H1 (cell line): ENCODE measurements at regions not wholly inside any gene's neighbourhood (a gene's known extent, or its start where the extent isn't known, plus 50 kb on each side); places are given as distances from the start of the nearest gene placed in this dataset.

ENCODE experiments used
- CTCF ChIA-PET: fragments of 300-600 bp; sonication (Branson Sonifier 250); formaldehyde crosslinking; loops from one replicate; lab custom pipeline; 2021; ENCODE audit not compliant: partially characterized antibody; lab: Charles Lee
- POLR2A ChIA-PET: fragments of 300-600 bp; sonication (Branson Sonifier 250); formaldehyde crosslinking; loops from one replicate; lab custom pipeline; 2021; ENCODE audit warnings: inconsistent platforms; ENCODE audit not compliant: partially characterized antibody; lab: Charles Lee
- DNase-seq, 2 experiments: peaks; one replicate each; pipeline versions ENCODE4 v3.0.0 to v3.0.0-alpha.2; 2010 to 2022; ENCODE audit warnings: low spot score in 2 of 2, low read depth in 1 of 2, mixed read lengths in 1 of 2
- FAIRE-seq: peaks from 2 replicates; lab custom pipeline; 2011; peaks lifted over from hg19 to GRCh38; lab: Jason Lieb, UNC
- H2AFZ ChIP-seq: 2 replicates; pipeline ENCODE4 v1.8.1; 2012; ENCODE audit warnings: low read length, inconsistent platforms
- H2AK5ac ChIP-seq: 2 replicates; pipeline ENCODE4 v1.6.1; 2013; ENCODE audit warnings: low read depth, low read length
- H2BK120ac ChIP-seq: replicated peaks from 2 replicates; pipeline ENCODE3; 2013; ENCODE audit warnings: low read depth, low read length, inconsistent platforms
- H2BK12ac ChIP-seq: 2 replicates; pipeline ENCODE4 v1.6.1; 2013; ENCODE audit warnings: low read depth, low read length
- H2BK15ac ChIP-seq: 2 replicates; pipeline ENCODE4 v1.6.1; 2013; ENCODE audit warnings: low read length
- H2BK20ac ChIP-seq: 2 replicates; pipeline ENCODE4 v1.6.1; 2013; ENCODE audit warnings: low read length
- H2BK5ac ChIP-seq: 2 replicates; pipeline ENCODE4 v1.6.1; 2013; ENCODE audit warnings: low read depth, low read length
- H3K14ac ChIP-seq: 2 replicates; pipeline ENCODE4 v1.6.1; 2013; ENCODE audit warnings: inconsistent platforms; ENCODE audit not compliant: insufficient read length
- H3K18ac ChIP-seq: 2 replicates; pipeline ENCODE4 v1.6.1; 2013; ENCODE audit warnings: low read length; ENCODE audit errors: extremely low read depth
- H3K23ac ChIP-seq: 2 replicates; pipeline ENCODE4 v1.6.1; 2013; ENCODE audit warnings: inconsistent platforms; ENCODE audit not compliant: insufficient read length
- H3K23me2 ChIP-seq: 2 replicates; pipeline ENCODE4 v1.6.1; 2013; ENCODE audit warnings: low read depth, low read length
- H3K27ac ChIP-seq: 2 replicates; pipeline ENCODE4 v1.6.1; 2011; ENCODE audit warnings: low read depth, low read length, inconsistent platforms
- H3K27me3 ChIP-seq, 4 experiments: replicated peaks in 1 of 4; 1 replicate in 1 of 4; 2 replicates in 3 of 4; pipeline versions ENCODE4 v1.6.1 to v1.8.1; 2011 to 2013; ENCODE audit warnings: low read length in 3 of 4, mild to moderate bottlenecking in 3 of 4, inconsistent platforms in 2 of 4, mixed read lengths in 2 of 4, moderate library complexity in 1 of 4; ENCODE audit not compliant: control insufficient read depth in 3 of 4, insufficient read depth in 3 of 4; ENCODE audit errors: extremely low read depth in 1 of 4
- H3K36me3 ChIP-seq, 4 experiments: 2 replicates each; pipeline versions ENCODE4 v1.6.1 to v1.8.1; 2011 to 2013; ENCODE audit warnings: mild to moderate bottlenecking in 4 of 4, low read length in 3 of 4, moderate library complexity in 2 of 4, control low read depth in 1 of 4, inconsistent platforms in 1 of 4; ENCODE audit not compliant: insufficient read depth in 4 of 4, control insufficient read depth in 2 of 4
- H3K4ac ChIP-seq: replicated peaks from 2 replicates; pipeline ENCODE3; 2013; ENCODE audit warnings: low read length, low read depth, mixed read lengths, inconsistent platforms; ENCODE audit not compliant: insufficient read length
- H3K4me1 ChIP-seq, 4 experiments: replicated peaks in 1 of 4; 1 replicate in 1 of 4; 2 replicates in 3 of 4; pipeline versions ENCODE4 v1.6.1 to v1.8.1; 2011 to 2013; ENCODE audit warnings: low read length in 3 of 4, inconsistent platforms in 2 of 4, mixed read lengths in 1 of 4; ENCODE audit not compliant: insufficient read depth in 4 of 4, control insufficient read depth in 3 of 4
- H3K4me2 ChIP-seq, 2 experiments: 2 replicates each; pipeline versions ENCODE4 v1.6.1 to v1.8.1; 2011 to 2013; ENCODE audit warnings: low read depth in 2 of 2, low read length in 2 of 2, control low read depth in 1 of 2, inconsistent platforms in 1 of 2, mild to moderate bottlenecking in 1 of 2; ENCODE audit not compliant: insufficient read depth in 1 of 2
- H3K4me3 ChIP-seq, 4 experiments: fragments of 200-600, 300-600 bp in 1 of 4; sonication (generic), shearing (Covaris generic), sonication (Bioruptor Twin) in 1 of 4; 2 replicates each; pipeline versions ENCODE4 v1.5.1 to v1.8.1; 2011 to 2016; ENCODE audit warnings: low read length in 4 of 4, low read depth in 3 of 4, control low read depth in 2 of 4, inconsistent platforms in 2 of 4, mild to moderate bottlenecking in 2 of 4, mixed read lengths in 1 of 4, moderate library complexity in 1 of 4; ENCODE audit not compliant: insufficient read depth in 2 of 4; ENCODE audit errors: extremely low read depth in 1 of 4
- H3K56ac ChIP-seq: replicated peaks from 2 replicates; pipeline ENCODE3; 2013; ENCODE audit warnings: low read depth, mild to moderate bottlenecking, mixed read lengths, low read length, inconsistent platforms; ENCODE audit not compliant: insufficient read length
- H3K79me1 ChIP-seq: 2 replicates; pipeline ENCODE4 v1.6.1; 2013; ENCODE audit warnings: low read depth, low read length, control low read depth
- H3K79me2 ChIP-seq, 2 experiments: 2 replicates each; pipeline versions ENCODE4 v1.6.1 to v1.8.1; 2012 to 2013; ENCODE audit warnings: low read length in 2 of 2, mild to moderate bottlenecking in 2 of 2, inconsistent platforms in 1 of 2; ENCODE audit not compliant: insufficient read depth in 2 of 2, control insufficient read depth in 1 of 2
- H3K9ac ChIP-seq, 4 experiments: replicated peaks in 1 of 4; 1 replicate in 1 of 4; 2 replicates in 3 of 4; pipeline versions ENCODE4 v1.6.1 to v1.8.1; 2011 to 2013; ENCODE audit warnings: low read depth in 3 of 4, low read length in 3 of 4, control low read depth in 2 of 4, mild to moderate bottlenecking in 2 of 4, moderate library complexity in 2 of 4, inconsistent platforms in 1 of 4; ENCODE audit errors: extremely low read depth in 1 of 4
- H3K9me3 ChIP-seq, 2 experiments: 2 replicates each; pipeline versions ENCODE4 v1.6.1 to v1.8.1; 2012 to 2013; ENCODE audit warnings: mild to moderate bottlenecking in 2 of 2, moderate library complexity in 2 of 2, control low read depth in 1 of 2, inconsistent platforms in 1 of 2, low read depth in 1 of 2, low read length in 1 of 2, mixed read lengths in 1 of 2; ENCODE audit not compliant: insufficient read depth in 2 of 2
- H4K20me1 ChIP-seq, 2 experiments: replicated peaks in 1 of 2; 2 replicates each; pipeline versions ENCODE3 to v1.8.1; 2011 to 2013; ENCODE audit warnings: inconsistent platforms in 2 of 2, low read length in 2 of 2, mild to moderate bottlenecking in 1 of 2; ENCODE audit not compliant: insufficient read depth in 2 of 2, control insufficient read depth in 1 of 2
- H4K5ac ChIP-seq: 2 replicates; pipeline ENCODE4 v1.6.1; 2013; ENCODE audit warnings: low read length, low read depth, mixed read lengths, inconsistent platforms; ENCODE audit not compliant: insufficient read length
- H4K8ac ChIP-seq: 2 replicates; pipeline ENCODE4 v1.8.0; 2013; ENCODE audit warnings: mild to moderate bottlenecking, moderate library complexity, low read length, inconsistent platforms; ENCODE audit not compliant: insufficient read depth; ENCODE audit errors: extremely low read depth
- H4K91ac ChIP-seq: replicated peaks from 2 replicates; pipeline ENCODE3; 2013; ENCODE audit warnings: low read length, mixed read lengths, inconsistent platforms; ENCODE audit not compliant: insufficient read length
- RNF2 ChIP-seq: fragments of 200-900, 300-1000 bp; sonication (generic); IDR thresholded peaks from 2 replicates; pipeline ENCODE4 v1.7.1; 2016; ENCODE audit warnings: borderline replicate concordance, low read depth, mild to moderate bottlenecking, antibody characterized with exemption, low read length; ENCODE audit not compliant: poor library complexity, severe bottlenecking; ENCODE audit errors: missing control alignments
- USF2 ChIP-seq: IDR thresholded peaks from 2 replicates; pipeline ENCODE4 v1.6.1; 2011; ENCODE audit warnings: low read length, improper control_type of control experiment
- WGBS, 2 experiments: shearing (Covaris generic) in 1 of 2; methylation state at CpG; one replicate each; pipeline versions ENCODE4 v1.1.6 to v1.1.7; 2013 to 2015; ENCODE audit warnings: low lambda C conversion rate in 2 of 2, mixed read lengths in 2 of 2, inconsistent platforms in 1 of 2, low coverage in 1 of 2, missing lambda C conversion rate in 1 of 2; ENCODE audit not compliant: insufficient replicate concordance in 2 of 2, insufficient coverage in 1 of 2, insufficient read length in 1 of 2; ENCODE audit errors: extremely low coverage in 1 of 2, missing lambda C conversion rate in 1 of 2; 5-methylcytosine and 5-hydroxymethylcytosine counted together

- Histone ChIP-seq H3K4me3 (no peak overlapping the region), H3K4me2 (no peak overlapping the region), H4K5ac (no peak overlapping the region), H3K23me2 (no peaks in the 10 kb centered on the region), H2AK5ac (no peak overlapping the region), H3K23ac (no peak overlapping the region), H3K56ac (no peak overlapping the region), H3K18ac (no peak overlapping the region), H3K9me3 (peaks cover 2 to 6% of the 10 kb centered on the region in 2 experiments; a peak in 3 of 4 replicates), H3K27me3 (no peaks in the 10 kb centered on the region), H3K79me1 (no peaks in the 10 kb centered on the region), H2BK15ac (no peak overlapping the region), H4K20me1 (no peaks in the 10 kb centered on the region), H2BK12ac (no peak overlapping the region), H3K27ac (no peak overlapping the region), H3K79me2 (no peaks in the 10 kb centered on the region), H3K36me3 (no peaks in the 10 kb centered on the region), H4K91ac (no peak overlapping the region), H2BK120ac (no peak overlapping the region), H3K9ac (no peak overlapping the region), H2BK5ac (no peak overlapping the region), H3K14ac (no peak overlapping the region), H2BK20ac (no peak overlapping the region), H3K4ac (no peak overlapping the region), H4K8ac (no peak overlapping the region), H3K4me1 (no peaks in the 10 kb centered on the region), H2AFZ (no peak overlapping the region)
- FAIRE-seq (no peak), DNase-seq (no peak)
- WGBS, 2 experiments, result 95% methylated on average over 2 of the region's 2 CpGs; no CpG with 5 or more reads in 1 of the 2 experiments
- ChIA-PET POLR2A (no interaction called here), CTCF (interaction anchor here (1.0 to 1.2 kb wide), 2 partner anchors 39 to 54 kb away, joined by 3 read pairs; no protein-coding TSS in a partner anchor)
- TF ChIP-seq RNF2 (no peak), USF2 (no peak)
Observed at GRCh38 chr9:75812141-75812540, 78.3 kb upstream of the PCSK5 start.
